ENCODE measurements at regions not wholly inside any gene's neighbourhood (a gene's known extent, or its start where the extent isn't known, plus 50 kb on each side); places are given as distances from the start of the nearest gene placed in this dataset.

- TF ChIP-seq CTCF (IDR thresholded peaks at IDR 0.05): no peak
- TF ChIP-seq EZH2 (IDR thresholded peaks at IDR 0.05): no peak
Observed at GRCh38 chr2:128568106-128568505, 249.4 kb upstream of the HS6ST1 start.

Data from neural progenitor cell (in vitro differentiated cells).